GM19025 (cell line): ENCODE measurements at regions not wholly inside any gene's neighbourhood (a gene's known extent, or its start where the extent isn't known, plus 50 kb on each side); places are given as distances from the start of the nearest gene placed in this dataset.

Experiments
- ATAC-seq: cut with Tn5 transposase; IDR thresholded peaks from one replicate; pipeline ENCODE4 v1.9.1; 2021; ENCODE audit warnings: mild to moderate bottlenecking, low read depth, moderate library complexity; ENCODE audit not compliant: unreplicated experiment

DNA sequence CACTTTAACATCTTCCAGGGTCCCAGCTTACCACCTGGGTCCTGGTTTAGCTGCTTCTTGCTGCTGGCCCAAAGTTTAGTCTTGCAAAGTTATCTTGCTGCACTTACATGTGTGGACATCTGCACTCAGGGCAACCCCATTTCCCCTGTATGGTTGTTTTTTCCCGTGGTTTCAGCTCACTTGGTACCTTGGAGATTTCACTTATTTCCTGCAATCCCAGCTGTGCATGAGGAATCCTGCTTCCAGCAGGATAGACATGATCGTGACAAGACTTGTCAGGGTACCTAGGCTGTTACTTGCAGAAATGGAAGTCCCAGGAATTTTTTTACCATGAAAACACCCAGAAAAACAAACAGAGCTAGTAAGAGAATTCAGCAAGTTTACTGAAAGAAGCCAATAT, 95.9 kb upstream of the LEP start:
- no peak for ATAC-seq

DNA sequence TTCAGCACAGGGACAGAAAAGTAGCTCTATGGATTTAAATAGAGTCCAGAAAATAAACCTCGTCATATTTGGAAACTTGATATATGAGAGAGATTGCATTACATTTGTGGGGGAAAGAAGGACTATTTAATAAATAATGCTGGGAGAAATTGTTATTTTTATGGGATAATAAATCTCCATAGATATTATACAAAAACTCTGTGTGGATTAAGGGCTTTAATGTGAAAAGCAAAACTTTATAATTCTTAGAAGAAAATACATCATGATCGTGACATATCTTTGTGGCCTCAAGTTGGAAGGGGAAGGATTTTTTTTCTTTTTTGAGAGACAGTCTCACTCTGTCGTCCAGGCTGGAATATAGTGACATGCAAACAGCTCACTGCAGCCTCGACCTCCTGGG, 95.0 kb upstream of the LEP start:
- ATAC-seq, result no peak

DNA sequence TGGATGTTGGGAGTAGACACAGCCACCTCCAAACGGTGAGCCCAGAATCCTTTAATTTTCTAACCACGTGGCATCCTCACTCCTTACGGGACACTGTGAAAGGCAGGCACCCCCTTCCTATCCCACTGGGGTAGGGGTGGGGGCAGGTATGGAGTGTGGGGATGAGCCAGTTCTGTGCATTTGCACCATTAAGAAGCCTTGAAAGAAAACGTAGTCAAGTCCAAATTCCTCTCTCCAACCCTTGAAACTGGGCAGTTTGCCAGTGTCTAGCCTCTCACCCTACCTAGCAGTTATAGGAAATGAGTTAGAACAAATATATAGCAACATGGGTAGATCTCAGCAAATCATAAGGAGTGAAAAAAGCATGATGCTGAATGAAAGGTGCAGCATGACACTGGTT, 92.4 kb upstream of the LEP start:
- no peak for ATAC-seq

DNA sequence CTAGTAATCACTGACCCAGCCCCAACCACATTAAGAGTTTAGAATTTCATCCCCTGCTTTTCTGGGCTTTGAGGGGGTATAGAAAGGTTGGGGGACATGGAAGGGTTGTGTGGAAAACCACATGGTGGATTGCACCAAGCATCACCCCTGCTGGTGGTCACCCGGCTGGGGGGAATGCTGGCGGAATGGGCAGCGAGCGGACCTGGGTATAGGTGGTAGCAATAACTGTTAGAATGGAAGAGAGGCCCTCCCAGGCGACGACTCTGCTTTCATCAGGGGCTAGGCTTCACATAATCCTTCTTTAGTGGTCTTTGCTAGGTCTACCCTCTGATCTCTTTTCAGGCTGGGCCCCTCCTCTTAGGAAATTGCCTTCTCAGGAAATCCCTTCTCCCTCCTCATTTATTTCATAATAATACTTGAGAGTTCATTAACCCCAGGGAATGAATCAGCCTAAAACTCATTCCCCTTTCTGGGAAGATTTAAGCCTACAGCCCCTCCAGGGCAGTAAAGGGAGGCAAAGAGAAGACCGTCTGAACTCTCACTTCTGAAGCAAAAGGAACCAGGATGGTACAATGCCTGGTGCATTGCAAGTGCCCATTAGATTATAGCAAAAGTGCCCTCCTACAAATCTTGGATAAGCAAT, 90.7 kb upstream of the LEP start:
- no peak for ATAC-seq

DNA sequence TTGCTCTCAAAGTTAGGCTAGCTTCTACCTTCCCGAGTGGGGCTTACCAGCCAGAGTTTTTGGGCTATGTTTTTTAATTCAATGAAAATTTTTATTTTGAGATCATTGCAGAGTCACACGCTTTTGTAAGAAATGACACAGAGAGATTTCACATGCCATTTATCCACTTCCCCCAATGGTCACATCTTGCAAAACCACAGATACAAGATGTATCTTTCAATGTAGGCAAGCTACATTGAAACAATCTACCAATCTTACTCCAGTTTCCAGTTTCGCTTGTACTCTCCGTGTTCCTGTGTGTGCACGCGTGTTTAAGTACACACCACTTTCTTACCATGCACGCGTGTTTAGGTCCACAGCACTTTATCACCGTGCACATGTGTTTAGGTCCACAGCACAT, 89.4 kb upstream of the LEP start:
- ATAC-seq, result no peak

DNA sequence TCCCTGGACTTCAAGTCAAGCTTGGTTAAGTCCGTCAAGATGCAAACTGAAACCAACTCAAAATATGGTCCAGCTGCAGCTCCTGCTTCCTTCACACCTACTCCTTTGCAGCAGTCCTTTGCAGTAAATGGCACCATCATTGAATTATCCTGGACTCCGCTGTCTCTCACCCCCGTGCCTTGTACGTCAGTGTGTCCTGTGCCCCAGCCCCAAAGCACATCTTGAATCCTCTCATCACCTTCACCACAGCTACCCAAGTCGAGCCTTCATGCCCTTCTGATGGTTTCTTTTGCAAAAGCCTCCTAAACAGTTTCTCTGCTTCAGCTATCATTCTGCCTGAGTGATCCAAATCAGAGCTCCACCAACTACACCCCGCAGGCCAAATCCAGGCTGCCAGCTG, 88.4 kb upstream of the LEP start:
- ATAC-seq, result no peak

DNA sequence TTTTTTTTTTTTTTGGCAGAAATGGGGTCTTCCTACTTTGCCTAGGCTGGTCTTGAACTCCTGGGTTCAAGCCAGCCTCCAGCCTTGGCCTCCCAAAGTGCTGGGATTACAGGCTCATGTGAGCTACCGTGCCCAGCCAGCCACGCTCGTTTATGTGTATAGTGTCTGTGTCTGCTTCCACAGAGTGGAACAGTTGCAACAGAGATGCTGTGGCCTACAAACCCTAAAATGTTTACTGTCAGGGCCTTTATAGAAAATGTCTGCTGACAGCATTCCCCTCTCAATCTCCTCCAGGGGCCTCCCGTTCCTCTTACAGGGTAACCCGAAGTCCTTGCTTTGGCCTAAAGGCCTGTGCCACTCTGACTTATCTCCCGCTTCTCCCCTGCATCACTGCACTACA, 87.6 kb upstream of the LEP start:
- no peak for ATAC-seq

DNA sequence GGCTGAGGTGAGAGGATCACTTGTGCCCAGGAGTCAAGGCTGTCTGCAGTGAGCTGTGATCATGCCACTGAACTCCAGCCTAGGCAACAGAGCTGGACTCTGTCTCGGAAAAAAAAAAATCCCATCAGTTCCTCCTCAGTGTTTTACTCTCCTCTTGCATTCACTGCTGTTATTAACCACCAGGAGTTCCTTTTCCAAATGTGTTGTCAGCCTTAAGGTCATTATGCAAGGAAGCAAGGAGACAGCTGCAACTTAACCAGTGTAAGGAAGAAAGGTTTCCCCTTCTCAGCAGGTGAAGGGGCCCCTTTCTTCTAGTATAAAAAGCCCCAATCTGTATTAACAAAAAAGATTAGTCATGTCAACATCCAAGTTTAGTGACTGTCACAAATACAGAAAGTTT, 86.6 kb upstream of the LEP start:
- ATAC-seq, result no peak

DNA sequence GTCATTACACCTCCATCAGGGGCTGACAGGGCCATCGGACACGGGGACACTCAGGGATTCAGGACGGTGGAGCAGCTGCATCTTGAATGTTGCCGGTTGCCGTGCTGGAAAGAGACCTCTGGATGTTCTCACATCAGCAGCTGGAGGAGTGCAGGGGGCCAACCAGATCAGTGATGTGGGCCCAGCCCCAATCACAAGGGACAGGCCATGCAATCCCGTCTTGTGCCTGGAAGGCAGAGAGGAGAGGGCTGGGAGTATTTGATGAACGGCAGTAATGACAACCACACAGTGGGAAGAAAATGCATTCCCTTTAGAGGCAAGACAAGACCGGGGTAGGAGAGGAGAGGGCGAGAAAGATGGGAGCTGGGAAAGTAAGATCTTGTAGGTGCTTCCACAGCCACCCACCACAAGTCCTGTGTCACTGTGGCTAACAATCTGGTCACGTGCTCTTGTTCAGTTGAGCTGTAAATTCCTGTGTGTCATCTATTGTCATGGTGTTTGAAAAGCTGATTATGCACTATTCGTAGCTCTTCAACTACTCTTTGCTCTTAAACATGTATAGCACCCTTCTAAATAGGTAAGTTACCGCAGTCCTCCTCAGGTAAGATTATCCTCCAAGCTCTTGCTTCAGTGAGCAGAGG, 85.9 kb upstream of the LEP start:
- no peak for ATAC-seq

DNA sequence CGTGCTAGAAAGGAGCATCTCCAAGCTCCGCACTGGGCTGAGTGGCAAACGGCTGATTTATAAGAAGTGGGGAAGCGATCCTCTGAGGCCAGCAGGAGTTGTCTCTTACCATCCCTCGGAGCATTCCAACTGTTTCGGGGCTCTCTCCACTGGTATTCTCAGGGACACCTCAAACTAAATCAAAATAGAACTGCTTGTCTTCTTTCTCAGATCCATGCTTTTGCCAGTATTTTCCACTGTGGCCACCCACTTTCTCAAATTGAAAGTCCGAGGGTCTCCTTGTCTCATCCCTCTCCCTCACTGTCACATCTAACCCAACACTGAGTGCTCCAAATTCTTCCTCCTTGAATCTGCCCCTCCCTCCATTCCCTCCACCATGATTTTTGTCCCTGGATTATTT, 83.2 kb upstream of the LEP start:
- ATAC-seq, result no peak

DNA sequence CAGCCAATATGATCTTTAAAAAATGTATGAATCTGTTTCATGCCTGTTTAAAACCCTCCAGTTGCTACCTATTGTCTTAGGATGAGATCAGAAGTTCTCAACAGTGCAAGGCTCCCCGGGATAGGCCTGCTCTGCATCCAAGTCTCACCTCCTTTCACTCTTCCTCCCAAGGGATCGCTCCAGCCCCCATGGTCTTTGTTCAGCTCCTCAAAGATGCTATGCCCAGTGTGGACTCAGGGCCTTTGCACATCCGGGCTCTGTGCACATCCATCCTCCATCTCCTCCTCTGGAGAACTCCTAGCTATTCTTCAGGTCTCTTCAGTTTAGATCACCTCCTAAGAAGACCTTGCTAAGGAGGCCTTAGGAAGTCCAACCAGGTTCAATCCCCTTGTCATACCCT, 82.7 kb upstream of the LEP start:
- no peak for ATAC-seq

DNA sequence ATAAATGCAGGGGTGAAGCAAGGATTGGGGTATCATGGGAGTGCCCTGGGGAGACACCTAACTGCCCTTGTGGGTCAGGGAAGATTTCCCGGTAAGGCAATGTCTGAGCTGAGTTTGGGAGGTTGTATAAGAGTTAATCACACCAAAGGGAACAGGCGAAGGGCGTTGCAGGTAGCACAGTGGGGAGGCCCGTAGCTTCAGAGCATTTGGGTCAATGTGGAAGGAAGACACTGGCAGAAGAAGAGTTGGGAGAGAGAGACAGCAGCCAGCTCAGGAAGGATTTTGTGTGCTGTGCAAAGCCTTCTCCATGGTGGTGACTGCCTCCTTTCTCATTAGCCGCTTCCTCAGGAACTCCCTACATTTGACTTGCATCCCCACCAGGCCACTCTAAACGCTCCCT, 80.8 kb upstream of the LEP start:
- no peak for ATAC-seq

DNA sequence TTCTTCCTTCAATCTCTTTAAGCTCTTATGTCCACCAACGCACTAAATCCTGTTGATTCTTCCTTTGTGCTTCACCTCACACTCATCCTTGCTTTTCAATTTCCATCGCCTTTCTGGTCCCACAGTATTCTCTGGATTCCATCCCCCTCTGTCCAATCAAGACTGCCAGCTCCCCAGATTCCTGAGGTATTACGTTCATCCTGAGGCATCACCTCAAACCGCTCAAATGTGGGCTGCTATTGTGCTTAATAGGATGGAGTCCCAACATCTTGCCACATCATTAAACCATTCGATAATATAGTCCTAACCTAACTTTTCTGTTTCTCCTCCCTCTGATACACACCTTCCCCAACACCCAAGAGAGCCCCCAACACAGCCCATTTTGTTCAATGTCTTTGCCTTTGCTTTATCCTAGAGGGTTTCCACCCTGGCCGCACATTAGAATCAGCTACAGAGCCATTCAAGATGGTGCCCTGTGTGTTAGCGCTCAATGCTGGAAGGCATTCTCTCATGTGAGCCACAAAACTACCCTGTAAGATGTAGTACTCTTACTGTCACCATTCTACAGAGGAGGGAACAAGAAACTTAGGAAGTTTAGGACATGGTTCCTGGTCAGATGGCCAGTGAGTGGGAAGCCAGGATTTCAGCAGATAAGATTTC, 79.5 kb upstream of the LEP start:
- ATAC-seq, result no peak

DNA sequence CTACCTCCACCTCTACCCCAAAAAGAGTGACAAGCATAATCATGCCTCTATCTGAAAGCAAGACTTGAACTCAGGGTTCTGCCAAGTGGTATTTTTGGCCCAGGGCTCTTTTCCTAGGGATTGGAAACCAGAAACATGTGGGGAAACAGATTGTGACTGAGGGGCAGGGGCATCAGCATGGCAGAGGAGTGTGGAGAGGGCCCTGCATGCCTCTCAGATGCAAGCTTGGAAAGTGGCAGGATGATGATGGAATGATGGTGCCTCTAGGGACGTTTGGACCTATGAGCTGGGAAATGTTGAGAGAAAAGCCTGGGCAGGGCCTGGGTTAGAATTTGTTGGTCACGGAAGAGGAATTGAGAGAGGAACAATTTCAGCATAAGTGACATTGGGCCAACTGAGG, 78.4 kb upstream of the LEP start:
- ATAC-seq, result no peak

DNA sequence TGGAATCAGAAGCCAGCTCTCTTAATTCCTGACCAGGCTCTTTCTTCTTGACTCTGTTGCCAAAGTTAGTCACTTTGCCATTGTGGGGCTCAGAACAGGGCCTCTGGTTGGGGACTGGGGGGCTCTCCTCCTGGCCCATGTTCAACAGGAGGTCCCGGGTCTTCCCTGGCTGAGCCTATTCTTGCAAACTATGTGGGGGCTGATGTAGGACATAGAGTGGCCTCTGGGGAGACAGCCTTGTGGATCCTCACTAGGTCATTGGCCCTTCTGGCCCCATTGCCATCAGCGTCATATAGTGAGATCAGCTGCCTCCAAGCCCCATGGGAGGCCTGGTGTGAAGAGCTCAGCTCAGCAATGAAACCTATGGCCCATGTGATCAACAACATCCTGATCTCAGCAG, 77.6 kb upstream of the LEP start:
- ATAC-seq, result no peak

DNA sequence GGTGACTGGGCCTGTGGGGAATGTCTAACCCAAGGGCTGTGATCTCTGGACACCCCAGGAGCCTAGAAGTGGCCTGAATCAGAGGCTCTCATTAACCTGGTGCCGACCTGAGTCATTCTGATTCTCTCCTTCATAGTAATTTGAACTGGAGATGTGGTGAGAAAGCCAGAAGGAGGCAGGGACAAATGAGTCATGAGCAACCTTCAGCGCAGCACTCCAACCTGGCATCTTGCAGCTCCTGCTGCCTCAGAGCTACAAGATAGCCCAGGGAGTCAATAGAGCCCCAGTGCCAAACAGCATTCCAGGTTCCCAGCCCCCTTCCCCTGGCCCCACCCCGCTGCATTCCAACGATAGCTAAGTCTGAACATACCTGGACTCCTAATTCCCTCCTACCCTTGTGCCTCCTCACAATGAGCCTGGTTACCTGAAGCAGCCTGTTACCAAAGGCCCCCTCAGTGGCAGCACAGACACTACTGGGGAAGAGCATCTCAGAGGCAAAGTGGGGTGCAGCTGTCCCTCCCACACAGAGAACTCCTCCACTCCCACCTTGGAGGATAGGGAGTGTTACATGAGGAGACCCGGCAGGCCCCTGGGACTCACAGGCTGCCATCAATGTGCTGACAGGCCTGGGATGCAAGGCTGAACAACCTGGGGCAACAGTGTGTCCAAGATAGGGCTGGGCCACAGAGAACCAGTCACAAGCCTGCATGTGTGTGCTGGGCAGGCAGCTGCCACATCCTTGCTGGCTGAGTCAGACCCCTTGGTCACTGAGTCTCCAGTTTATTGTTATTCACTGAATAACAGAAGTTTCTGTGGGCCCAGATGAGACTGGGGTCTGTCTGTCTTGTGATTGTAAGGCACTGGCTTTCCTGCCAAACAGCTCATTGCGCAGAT, 76.8 kb upstream of the LEP start:
- no peak for ATAC-seq

DNA sequence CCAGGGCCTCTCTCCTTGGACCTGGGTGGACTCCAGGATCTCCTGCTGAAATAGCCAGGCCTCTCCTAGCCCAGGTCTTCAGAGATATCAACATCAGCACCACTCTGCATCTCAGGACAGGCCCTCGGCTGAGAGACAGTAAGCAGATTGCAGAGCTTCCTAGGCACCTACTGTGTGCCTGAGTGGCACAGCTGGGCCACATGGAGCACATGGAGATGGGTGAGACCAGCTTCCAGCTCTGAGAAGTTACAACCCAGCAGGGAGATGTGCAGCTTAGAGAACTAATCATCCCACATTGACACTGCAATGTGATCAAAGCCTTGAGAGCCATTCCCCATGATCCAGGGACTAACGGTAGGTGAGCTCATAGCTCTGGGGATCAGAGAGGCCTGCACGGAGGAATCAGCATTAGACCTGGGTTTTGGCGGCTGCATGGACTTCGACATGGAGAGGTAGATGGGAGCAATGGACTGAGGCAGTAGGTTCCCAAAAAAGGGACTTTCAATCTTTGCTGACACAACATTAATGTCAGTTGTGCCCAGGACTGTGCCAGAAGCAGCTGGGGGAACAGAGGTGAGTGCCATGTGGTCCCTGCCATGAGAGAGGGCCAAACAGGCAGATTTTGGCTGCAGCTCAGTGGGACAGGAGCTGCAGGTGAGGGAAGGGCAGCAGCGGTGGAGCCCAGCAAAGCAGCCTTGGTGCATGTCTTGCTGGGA, 76.0 kb upstream of the LEP start:
- no peak for ATAC-seq

DNA sequence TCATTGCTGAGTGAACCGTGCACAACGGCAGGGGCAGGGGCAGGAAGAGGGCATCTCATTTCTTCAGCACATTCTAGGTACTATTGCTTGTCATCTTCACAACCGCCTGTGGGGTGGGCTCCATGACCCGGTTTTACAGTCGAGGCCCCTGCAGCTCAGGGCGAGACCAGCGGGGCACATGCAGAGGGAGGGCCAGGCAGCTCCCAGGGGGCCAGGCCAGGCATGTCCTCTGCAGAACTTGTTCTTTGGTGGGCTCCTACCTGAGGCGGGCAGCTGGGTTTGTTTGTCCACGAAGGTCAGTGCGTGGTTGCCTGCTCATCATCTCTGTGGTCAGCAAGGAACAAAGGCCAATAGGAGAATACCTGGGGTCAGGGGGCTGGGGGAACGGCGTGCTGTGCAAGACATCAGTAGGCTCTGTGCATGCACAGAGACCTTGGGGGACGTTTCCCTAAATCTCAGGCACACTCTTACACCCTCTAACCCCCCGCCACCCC, 75.1 kb upstream of the LEP start:
- no peak for ATAC-seq

DNA sequence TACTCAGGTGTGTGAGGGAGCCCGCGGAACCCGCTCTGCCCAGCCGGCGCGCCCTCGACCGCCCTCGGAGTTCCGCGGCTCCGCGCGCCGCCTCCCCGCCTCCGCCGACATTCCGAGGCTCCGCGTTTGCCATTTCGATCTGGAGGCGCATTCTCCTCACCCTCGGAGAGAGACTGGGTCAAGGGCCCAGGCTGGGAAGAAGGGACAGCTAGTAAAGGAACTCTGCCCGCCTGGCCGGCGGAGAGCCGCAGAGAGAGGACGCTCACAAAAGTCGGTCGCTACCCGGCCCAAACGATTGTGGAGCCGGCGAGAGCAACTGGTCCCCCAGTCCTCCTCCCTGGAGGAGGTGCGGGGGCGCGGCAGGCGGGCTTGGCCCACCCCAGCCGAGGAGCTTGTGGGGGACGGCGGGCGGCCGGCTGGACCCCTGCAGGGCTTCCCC, 74.5 kb upstream of the LEP start:
- no peak for ATAC-seq

DNA sequence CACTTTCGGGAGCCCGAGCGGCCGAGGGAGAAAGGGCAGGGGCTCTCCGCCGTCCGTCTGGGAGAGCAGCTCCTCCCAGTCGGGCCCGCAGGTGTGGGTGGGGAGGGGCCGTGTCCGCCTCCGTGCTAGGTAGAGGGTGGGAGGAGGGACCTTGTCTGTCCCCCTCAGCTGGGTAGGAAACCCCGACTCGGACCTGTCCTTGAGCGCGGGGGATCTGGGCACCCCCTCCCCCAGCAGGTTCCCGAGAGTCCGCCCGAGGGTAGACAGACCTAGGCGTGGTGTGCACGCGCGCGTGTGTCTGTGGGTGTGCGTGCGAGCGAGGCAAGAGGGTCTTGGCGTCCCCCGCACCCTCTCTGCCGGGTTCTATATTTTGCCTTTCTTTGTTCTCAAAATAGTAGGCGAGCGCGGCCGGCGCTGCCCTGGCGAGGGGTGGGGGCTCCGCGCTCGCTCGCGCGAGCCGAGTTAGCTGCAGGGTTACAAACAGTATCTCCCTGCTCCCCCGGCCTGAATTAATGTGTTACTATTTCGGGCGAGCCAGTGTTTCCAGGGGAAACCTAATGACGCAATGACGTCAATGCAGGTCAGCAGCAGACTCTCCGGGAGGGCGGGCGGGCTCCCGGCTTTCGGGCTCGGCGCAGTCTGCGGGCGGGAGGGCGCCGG, 73.9 kb upstream of the LEP start:
- no peak for ATAC-seq
